Left cardiac atrium (tissue), 4 donors: ENCODE measurements at regions not wholly inside any gene's neighbourhood (a gene's known extent, or its start where the extent isn't known, plus 50 kb on each side); places are given as distances from the start of the nearest gene placed in this dataset.

Source experiments
- ATAC-seq, 2 donors: fragments of 200-7000 bp; cut with Tn5 transposase; one replicate each; pipeline ENCODE4 v1.9.1; 2020; ENCODE audit warnings: mild to moderate bottlenecking in 2 of 2, moderate library complexity in 2 of 2
- DNase-seq: peaks from one replicate; pipeline ENCODE4 v3.0.0-alpha.2; 2020
- intact Hi-C, 2 donors: fragments of 100-400 bp; cut with DNase I; formaldehyde crosslinking; loops; one replicate each; pipeline versions ENCODE4 v1.14.1 to v1.15.1; 2022 to 2023
- donor health status: DM: no; HTN: yes; CAD: no.
- donor health status: DM: no; HTN: yes; CAD: no; lungs with severe emphysema.
- donor health status: DM: yes; HTN: yes; CAD: no.
- donor health status: Dilated cardiomyopathy.

DNA sequence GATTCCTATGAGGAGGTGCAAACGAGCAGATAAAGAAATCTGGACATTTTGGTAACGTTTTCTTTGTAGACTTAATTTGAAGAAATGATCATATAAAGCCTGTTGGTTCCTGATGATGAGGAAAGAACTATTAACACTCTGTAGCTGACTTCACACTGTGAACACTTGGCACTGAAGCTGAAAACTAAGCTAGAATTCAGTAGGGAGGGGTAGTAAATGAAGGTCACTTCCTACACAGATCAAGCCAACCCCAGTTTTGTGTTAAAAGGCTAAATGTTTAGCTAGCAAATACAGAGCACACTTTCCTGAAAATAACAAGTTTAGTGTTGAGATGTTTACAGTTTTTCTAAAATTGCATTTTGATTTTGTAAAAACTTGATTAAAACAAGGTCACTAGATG lies 296.2 kb upstream of the PRDM1 start:
- intact Hi-C loops: no loop called here
- DNase-seq: no peak
- ATAC-seq: no peak

DNA sequence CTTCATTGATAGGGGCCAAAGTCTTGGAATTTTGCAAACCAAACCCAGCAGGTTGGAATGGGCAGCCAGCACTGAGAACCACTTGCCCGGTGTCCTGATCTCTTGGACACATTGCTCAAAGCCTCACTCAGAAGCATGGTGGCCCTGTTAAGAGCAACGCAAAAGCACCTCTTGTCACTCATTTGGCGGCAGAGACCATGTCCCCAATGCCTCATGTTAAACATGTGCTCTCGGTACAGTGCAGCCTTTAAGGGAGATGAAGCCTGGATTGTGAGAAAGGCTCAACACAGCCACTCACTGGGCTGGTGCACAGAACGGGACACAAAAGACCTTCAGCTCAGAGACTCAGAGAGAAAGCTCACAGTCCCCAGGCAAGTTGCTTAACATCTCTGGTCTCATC lies 298.4 kb upstream of the PRDM1 start:
- intact Hi-C loops: no loop called here
- no peak for DNase-seq

DNA sequence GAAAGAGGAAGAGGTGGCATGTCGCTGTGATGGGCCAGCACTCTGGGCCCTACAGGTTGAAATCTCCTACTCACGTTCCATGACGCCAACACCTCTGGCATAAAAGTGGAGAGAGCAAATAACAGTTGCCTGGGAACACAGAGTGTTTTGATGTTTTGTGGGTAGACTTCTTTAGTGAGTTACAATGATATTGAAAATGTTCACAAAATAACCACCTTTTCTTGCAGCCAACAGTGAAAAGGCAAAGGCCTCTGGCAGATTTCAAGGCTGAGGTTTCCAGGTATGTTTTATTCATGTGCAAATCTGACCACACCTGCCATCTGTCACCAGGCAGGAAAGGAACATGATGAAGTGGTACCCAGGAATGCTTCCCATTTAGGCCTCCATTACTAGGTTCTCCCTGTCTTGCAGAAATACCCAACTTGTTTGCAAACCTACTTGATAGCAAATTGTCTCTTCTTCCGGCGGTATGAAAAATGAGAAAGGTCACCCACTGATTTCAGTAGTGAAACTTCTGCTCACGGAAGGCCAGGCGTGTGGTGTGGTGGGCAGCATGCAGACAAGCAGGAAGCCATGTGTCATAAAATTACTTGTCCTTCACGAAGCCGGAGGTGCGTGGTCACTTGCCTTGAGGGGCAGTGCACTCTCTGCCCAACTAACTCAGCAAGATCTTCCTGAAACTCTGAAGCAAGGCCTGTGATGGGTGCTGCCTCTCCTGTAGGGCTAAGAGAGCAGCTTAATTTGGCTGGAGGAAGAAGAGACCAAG lies 299.1 kb upstream of the PRDM1 start:
- ATAC-seq (no peak), DNase-seq (no peak)
- intact Hi-C loops: no loop called here

More for the DNA sequence above, 298.4 kb upstream of the PRDM1 start:
- no peak for ATAC-seq

- ATAC-seq: peak in 1 of 2 donors; percentile 24
- DNase-seq: no peak
- intact Hi-C loops: no loop called here
Measured at GRCh38 chr6:105786449-105786848, 299.7 kb upstream of the PRDM1 start.

GRCh38 chr6:105785066-105785811 lies 300.9 kb upstream of the PRDM1 start:
- no peak for DNase-seq
- peak; percentile 15 to 77 for ATAC-seq
- intact Hi-C loops: no loop called here

- intact Hi-C loops: no loop called here
- no peak for DNase-seq
- ATAC-seq: no peak
Measured at GRCh38 chr6:105784179-105784578, 302.0 kb upstream of the PRDM1 start.

GRCh38 chr6:105783333-105783935 lies 302.7 kb upstream of the PRDM1 start:
- ATAC-seq (no peak), DNase-seq (no peak)
- intact Hi-C loops: no loop called here

DNA sequence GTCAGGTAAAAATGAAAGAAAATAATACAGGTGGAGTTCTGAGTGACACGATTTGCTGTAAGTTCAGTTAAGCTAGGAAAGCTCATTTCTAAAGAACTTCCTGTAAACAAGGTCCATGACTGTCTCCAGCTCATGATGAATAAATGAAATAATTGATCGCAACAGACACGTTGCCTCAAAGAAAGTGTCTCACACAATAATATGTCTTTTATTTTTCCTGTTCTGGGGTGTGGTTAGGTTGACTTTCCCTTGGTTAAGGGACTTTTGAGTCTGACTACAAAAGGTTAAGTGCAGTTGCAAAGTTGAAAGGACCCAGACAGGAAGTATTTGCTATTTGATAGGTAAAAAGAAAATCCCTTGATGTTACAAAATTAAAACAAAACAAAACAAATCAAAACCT lies 304.2 kb upstream of the PRDM1 start:
- no peak for DNase-seq
- intact Hi-C loops: no loop called here
- no peak for ATAC-seq

GRCh38 chr6:105781248-105781647 lies 304.9 kb upstream of the PRDM1 start:
- ATAC-seq: no peak
- DNase-seq: no peak
- intact Hi-C loops: no loop called here

GRCh38 chr6:105780146-105780860 lies 305.8 kb upstream of the PRDM1 start:
- no peak for ATAC-seq
- intact Hi-C loops: no loop called here
- no peak for DNase-seq

GRCh38 chr6:105779110-105779509 lies 307.0 kb upstream of the PRDM1 start:
- intact Hi-C loops: no loop called here
- ATAC-seq (no peak), DNase-seq (no peak)

DNA sequence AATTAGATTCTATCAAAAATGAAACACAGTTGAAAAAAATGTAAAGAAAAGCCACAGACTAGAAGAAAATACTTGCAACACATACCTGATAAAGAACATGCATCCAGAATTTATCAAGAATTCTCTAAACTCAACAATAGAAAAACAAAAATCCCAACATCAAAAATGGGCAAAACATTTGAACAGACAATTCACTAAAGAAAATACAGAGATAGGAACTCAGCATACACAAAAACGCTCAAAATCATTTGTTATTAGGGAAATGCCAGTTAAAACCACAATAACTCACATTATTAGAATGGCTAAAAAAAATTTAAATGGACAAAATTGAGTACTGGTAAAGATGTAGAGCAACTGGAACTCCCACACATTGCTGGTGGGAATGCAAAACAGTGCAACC lies 311.0 kb upstream of the PRDM1 start:
- no peak for ATAC-seq
- intact Hi-C loops: no loop called here
- no peak for DNase-seq

DNA sequence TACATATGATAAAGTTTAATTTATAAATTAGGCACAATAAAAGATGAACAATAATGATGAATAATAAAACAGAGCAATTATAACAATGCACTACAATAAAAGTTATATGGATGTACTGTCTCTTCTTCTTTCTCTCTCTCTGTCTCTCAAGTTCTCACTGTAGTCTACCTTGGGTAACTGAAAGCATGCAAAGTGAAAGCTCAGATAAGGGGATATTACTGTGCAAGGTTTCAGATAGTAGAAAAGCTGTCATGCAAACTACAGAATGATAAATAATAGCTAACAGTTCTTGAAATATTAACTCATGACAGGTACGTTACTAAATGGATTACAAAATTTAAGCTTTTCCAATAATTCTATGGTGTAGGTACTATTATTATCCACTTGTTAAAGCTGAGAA lies 311.9 kb upstream of the PRDM1 start:
- intact Hi-C loops: no loop called here
- no peak for ATAC-seq
- DNase-seq: no peak

DNA sequence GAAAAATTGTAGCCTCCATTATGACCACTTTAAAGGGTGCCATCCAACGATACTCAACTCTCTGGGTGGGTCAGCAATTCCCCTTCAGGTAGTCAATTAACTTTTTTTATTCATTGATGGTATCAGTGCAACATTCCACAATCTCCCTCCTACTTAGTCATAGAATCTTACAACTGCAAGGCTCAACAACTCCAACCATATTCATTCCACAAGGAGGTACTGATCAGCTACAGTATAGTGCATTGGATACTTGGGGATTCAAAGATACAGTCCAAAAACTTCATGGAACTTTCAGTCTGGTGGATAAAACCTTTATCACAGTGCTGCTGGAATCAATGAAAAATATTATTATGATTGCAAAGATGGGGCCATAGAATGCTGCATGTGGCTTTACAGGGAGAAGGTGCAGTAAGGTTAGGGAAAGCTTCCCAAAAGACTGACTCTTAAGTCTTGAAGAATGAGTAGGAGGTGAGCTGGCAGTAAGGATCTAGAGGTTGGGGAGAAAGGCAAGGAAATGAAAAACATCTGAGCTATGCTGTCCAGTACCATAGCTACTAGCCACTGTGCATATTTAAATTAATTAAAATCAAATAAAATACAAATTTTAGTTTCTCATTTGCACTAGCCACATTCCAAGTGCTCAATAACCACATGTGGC lies 314.7 kb upstream of the PRDM1 start:
- ATAC-seq: no peak

DNA sequence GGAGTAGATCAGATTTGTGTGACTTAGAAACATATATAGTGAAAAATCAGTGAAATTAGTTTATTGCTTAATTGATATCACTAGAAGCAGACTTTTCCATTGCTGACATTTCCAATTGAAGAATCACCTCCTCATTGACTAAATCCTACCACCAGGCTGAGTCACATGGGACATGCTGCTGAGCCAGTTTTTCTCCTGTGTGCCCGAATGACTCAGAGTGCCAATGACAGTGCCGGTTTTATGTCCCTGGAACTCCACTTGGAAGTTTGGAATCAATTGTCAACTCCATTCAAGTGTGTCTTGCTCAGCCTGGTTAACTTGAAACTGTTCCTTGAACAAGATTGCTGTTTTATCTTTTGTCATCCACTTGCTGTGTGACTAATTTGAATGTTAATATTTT lies 316.1 kb upstream of the PRDM1 start:
- ATAC-seq: no peak
- no peak for DNase-seq
- intact Hi-C loops: no loop called here

More for the DNA sequence above, 314.7 kb upstream of the PRDM1 start:
- intact Hi-C loops: no loop called here
- no peak for DNase-seq

- intact Hi-C loops: no loop called here
- DNase-seq (no peak), ATAC-seq (no peak)
Measured at GRCh38 chr6:105769197-105769596, 316.9 kb upstream of the PRDM1 start.

- intact Hi-C loops: no loop called here
- ATAC-seq (no peak), DNase-seq (no peak)
Measured at GRCh38 chr6:105767541-105767940, 318.6 kb upstream of the PRDM1 start.

DNA sequence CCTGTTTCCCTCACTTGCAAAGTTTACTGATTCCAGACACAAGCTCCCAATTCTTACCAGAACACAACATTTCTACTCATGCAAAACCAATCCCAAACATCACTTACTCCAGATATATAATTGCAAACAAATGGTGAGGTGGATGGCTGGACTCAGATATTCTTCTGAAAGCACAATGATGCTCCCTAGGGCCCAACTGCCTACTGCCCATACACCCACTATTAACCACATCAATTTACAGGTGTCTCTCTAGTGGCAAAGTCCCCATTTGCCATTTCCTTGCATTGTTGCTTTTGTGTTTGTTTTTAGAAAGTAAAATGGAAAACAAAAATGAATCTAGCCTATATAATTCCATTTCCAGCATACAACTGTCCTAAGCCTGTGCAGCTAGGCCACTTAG lies 320.9 kb upstream of the PRDM1 start:
- no peak for DNase-seq
- ATAC-seq: no peak
- intact Hi-C loops: no loop called here

- DNase-seq (no peak), ATAC-seq (no peak)
- intact Hi-C loops: no loop called here
Measured at GRCh38 chr6:105764315-105764714, 321.8 kb upstream of the PRDM1 start.
